ENCODE measurements at regions not wholly inside any gene's neighbourhood (a gene's known extent, or its start where the extent isn't known, plus 50 kb on each side); places are given as distances from the start of the nearest gene placed in this dataset.

GRCh38 chr19:27885359-27885758 is 1327.6 kb downstream of the UQCRFS1 start:
- TF ChIP-seq, protein P1, sequence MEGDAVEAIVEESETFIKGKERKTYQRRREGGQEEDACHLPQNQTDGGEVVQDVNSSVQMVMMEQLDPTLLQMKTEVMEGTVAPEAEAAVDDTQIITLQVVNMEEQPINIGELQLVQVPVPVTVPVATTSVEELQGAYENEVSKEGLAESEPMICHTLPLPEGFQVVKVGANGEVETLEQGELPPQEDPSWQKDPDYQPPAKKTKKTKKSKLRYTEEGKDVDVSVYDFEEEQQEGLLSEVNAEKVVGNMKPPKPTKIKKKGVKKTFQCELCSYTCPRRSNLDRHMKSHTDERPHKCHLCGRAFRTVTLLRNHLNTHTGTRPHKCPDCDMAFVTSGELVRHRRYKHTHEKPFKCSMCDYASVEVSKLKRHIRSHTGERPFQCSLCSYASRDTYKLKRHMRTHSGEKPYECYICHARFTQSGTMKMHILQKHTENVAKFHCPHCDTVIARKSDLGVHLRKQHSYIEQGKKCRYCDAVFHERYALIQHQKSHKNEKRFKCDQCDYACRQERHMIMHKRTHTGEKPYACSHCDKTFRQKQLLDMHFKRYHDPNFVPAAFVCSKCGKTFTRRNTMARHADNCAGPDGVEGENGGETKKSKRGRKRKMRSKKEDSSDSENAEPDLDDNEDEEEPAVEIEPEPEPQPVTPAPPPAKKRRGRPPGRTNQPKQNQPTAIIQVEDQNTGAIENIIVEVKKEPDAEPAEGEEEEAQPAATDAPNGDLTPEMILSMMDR (IDR thresholded peaks at IDR 0.05; ENCODE audit: low read depth, low read length), result no peak

DNA sequence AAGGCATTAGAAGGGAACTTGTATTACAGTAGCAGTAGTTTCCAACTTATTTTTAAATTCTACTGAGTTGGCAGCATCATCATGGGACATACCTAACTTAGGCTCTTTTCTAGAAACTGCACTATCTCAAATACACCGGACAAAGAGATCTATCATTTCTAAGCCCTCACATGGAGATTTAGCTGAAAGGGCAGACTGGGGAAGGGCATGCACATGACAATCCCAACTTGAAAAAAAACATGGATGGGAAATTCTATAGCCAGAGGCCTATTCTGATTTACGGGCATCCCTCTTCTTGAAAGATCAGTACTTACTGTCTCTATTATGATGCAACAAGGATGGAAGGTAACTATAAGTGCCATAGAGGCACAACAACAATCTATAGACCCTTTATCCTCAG is 1328.6 kb downstream of the UQCRFS1 start:
- TF ChIP-seq, protein P1 (IDR thresholded peaks at IDR 0.05; ENCODE audit: low read depth, low read length), result no peak
- DNase-seq (ENCODE audit: extremely low read depth, low read depth), result no peak

More at GRCh38 chr19:27885359-27885758, 1327.6 kb downstream of the UQCRFS1 start:
- DNase-seq (ENCODE audit: extremely low read depth, low read depth), result no peak

DNA sequence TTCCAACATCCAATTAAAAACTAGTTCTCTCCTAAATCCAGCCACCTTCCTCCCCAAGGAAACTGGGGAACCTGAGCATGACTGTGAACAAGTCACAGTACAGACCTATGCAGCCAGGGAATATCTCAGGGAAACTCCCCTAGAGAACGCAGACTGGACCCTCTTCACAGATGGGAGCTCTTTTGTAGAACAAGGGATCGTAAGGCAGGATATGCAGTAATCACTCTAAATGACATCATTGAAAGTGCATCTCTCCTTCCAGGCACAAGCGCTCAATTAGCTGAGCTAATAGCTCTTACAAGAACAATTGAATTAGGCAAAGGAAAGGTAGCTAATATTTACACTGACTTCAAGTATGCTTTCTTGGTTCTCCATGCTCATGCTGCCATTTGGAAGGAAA is 1331.7 kb downstream of the UQCRFS1 start:
- TF ChIP-seq, protein P1 (IDR thresholded peaks at IDR 0.05; ENCODE audit: low read depth, low read length), result no peak
- no peak for DNase-seq (ENCODE audit: extremely low read depth, low read depth)

- TF ChIP-seq, protein P1 (IDR thresholded peaks at IDR 0.05; ENCODE audit: low read depth, low read length), result no peak
- no peak for DNase-seq (ENCODE audit: extremely low read depth, low read depth)
These were observed 1335.9 kb downstream of the UQCRFS1 start for GRCh38 chr19:27876976-27877512.

DNA sequence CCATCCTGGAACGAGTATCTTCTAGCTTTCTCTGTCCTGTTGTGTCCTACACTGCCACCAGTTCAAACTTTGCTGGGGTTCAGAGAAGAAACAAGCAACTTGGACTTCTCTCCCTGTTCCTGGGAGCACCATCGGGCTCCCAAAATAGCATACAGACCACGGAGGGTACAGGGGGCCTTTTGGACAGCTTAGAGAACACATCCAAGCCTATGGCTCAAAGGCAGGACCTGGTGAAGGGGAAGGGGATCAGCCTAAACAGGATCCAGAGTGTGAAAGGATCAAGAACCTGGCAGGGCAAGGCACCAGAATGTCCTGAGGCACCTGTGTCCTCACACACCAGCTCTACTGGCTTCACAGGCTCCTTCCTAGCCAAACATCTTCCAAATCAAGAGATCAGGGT is 1336.5 kb downstream of the UQCRFS1 start:
- TF ChIP-seq, protein P1 (IDR thresholded peaks at IDR 0.05; ENCODE audit: low read depth, low read length), result no peak
- DNase-seq (ENCODE audit: extremely low read depth, low read depth), result no peak

DNA sequence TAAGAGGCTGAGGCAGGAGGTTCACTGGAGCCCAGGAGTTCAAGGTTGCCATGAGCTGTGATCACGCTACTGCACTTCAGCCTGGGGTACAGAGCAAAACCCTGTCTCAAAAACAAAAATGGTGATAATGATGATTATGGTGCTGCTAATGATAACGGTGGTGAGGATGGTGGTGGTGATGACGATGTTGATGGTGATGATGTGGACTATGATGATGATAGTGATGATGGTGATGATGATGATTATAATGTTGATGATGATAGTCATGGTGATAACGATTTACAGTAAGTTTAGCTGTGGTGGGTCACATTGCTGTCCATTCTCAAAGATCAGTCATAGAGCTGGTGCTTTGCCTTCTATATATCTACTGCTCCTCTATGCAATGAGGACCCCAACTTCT is 1340.6 kb downstream of the UQCRFS1 start:
- TF ChIP-seq, protein P1 (IDR thresholded peaks at IDR 0.05; ENCODE audit: low read depth, low read length), result no peak
- no peak for DNase-seq (ENCODE audit: extremely low read depth, low read depth)

GRCh38 chr19:27870293-27870692 is 1342.7 kb downstream of the UQCRFS1 start:
- DNase-seq (ENCODE audit: extremely low read depth, low read depth), result no peak
- TF ChIP-seq, protein P1 (IDR thresholded peaks at IDR 0.05; ENCODE audit: low read depth, low read length), result no peak

Measured in AG09319 (cell line).